Testis (tissue), 2 donors: ENCODE measurements at regions not wholly inside any gene's neighbourhood (a gene's known extent, or its start where the extent isn't known, plus 50 kb on each side); places are given as distances from the start of the nearest gene placed in this dataset.

Source experiments
- DNase-seq: peaks from one replicate; pipeline ENCODE4 v3.0.0-alpha.2; 2019
- H3K27ac ChIP-seq, 2 donors: fragments of 200-600 bp; sonication (generic); one replicate each; pipeline ENCODE4 v1.5.1; 2019
- H3K27me3 ChIP-seq: fragments of 200-600 bp; sonication (generic); one replicate; pipeline ENCODE4 v1.5.1; 2019
- H3K36me3 ChIP-seq: fragments of 200-600 bp; sonication (generic); one replicate; pipeline ENCODE4 v1.5.1; 2017; ENCODE audit warnings: low read depth; ENCODE audit errors: missing control alignments
- H3K4me1 ChIP-seq: fragments of 200-600 bp; sonication (generic); one replicate; pipeline ENCODE4 v1.5.1; 2019
- H3K4me3 ChIP-seq, 2 donors: fragments of 200-600 bp; sonication (generic); one replicate each; pipeline ENCODE4 v1.5.1; 2017 to 2019
- H3K9me3 ChIP-seq: fragments of 200-600 bp; sonication (generic); one replicate; pipeline ENCODE4 v1.5.1; 2017
- CTCF ChIP-seq, 3 experiments: fragments of 450-650 bp in 2 of 3; fragments of 200-600 bp in 1 of 3; sonication (generic) in 1 of 3; IDR thresholded peaks; one replicate each; pipeline ENCODE4 v1.5.1; 2016 to 2019; ENCODE audit warnings: antibody characterized with exemption in 3 of 3, mild to moderate bottlenecking in 2 of 3, moderate library complexity in 1 of 3
- POLR2A ChIP-seq: fragments of 450-650 bp; IDR thresholded peaks from one replicate; pipeline ENCODE4 v1.6.1; 2017; ENCODE audit warnings: antibody characterized with exemption, mild to moderate bottlenecking, moderate library complexity
- WGBS, 2 donors: methylation state at CpG; one replicate each; pipeline ENCODE4 v1.1.5; 2018; 5-methylcytosine and 5-hydroxymethylcytosine counted together
- intact Hi-C: fragments of 100-400 bp; cut with DNase I; formaldehyde crosslinking; loops from one replicate; pipeline ENCODE4 v1.15.1; 2023; ENCODE audit warnings: low total_unique reads

GRCh38 chr5:82784521-82784920 is 292.7 kb downstream of the TMEM167A start:
- intact Hi-C loops, result no loop called here
- Histone ChIP-seq H3K4me1 (no peaks in the 10 kb centered on the region), H3K27ac (no peak overlapping the region), H3K27me3 (no peaks in the 10 kb centered on the region), H3K9me3 (no peaks in the 10 kb centered on the region), H3K4me3 (no peak overlapping the region), H3K36me3 (no peaks in the 10 kb centered on the region)
- DNase-seq, result no peak
- TF ChIP-seq CTCF (IDR thresholded peaks at IDR 0.05), result no peak
- TF ChIP-seq POLR2A, result no peak
- 89% methylated on average over 1 of the region's 1 CpG for WGBS, 2 donors

GRCh38 chr5:82777106-82777505 is 300.1 kb downstream of the TMEM167A start:
- Histone ChIP-seq H3K4me3 (no peak overlapping the region), H3K27ac (no peak overlapping the region), H3K9me3 (no peaks in the 10 kb centered on the region), H3K27me3 (no peaks in the 10 kb centered on the region), H3K36me3 (no peaks in the 10 kb centered on the region), H3K4me1 (no peaks in the 10 kb centered on the region)
- 47 to 66% methylated on average over 2 of the region's 2 CpGs for WGBS, 2 donors
- DNase-seq, result no peak
- intact Hi-C loops, result no loop called here
- TF ChIP-seq POLR2A (no peak), CTCF (IDR thresholded peaks at IDR 0.05) (no peak)

- intact Hi-C loops, result no loop called here
- H3K9me3 ChIP-seq, result no peaks in the 10 kb centered on the region
- H3K27ac ChIP-seq, result no peak overlapping the region
- no peak overlapping the region for H3K4me3 ChIP-seq
- no peaks in the 10 kb centered on the region for H3K4me1 ChIP-seq
- H3K36me3 ChIP-seq, result no peaks in the 10 kb centered on the region
- TF ChIP-seq CTCF (IDR thresholded peaks at IDR 0.05) (no peak), POLR2A (no peak)
- DNase-seq, result no peak
- WGBS, 2 donors, result 75 to 78% methylated on average over 4 of the region's 4 CpGs
- H3K27me3 ChIP-seq, result no peaks in the 10 kb centered on the region
Observed at GRCh38 chr5:82772281-82772680, 304.9 kb downstream of the TMEM167A start.

- Histone ChIP-seq H3K9me3 (no peaks in the 10 kb centered on the region), H3K27ac (no peak overlapping the region), H3K4me1 (no peaks in the 10 kb centered on the region), H3K4me3 (no peak overlapping the region), H3K36me3 (no peaks in the 10 kb centered on the region), H3K27me3 (no peaks in the 10 kb centered on the region)
- TF ChIP-seq CTCF (IDR thresholded peaks at IDR 0.05) (no peak), POLR2A (no peak)
- intact Hi-C loops, result no loop called here
- DNase-seq, result no peak
Observed at GRCh38 chr5:82766206-82766605, 311.0 kb downstream of the TMEM167A start.

- Histone ChIP-seq H3K27ac (no peak overlapping the region), H3K4me3 (no peak overlapping the region), H3K9me3 (no peaks in the 10 kb centered on the region), H3K36me3 (no peaks in the 10 kb centered on the region), H3K4me1 (no peaks in the 10 kb centered on the region), H3K27me3 (no peaks in the 10 kb centered on the region)
- TF ChIP-seq POLR2A (no peak), CTCF (IDR thresholded peaks at IDR 0.05) (no peak)
- 80 to 91% methylated on average over 3 of the region's 3 CpGs for WGBS, 2 donors
- intact Hi-C loops, result no loop called here
- DNase-seq, result no peak
Observed at GRCh38 chr5:82765765-82766164, 311.4 kb downstream of the TMEM167A start.
